ENCODE measurements at regions not wholly inside any gene's neighbourhood (a gene's known extent, or its start where the extent isn't known, plus 50 kb on each side); places are given as distances from the start of the nearest gene placed in this dataset.

- no peak overlapping the region for H3K9ac ChIP-seq (ENCODE audit: low read length)
- no peaks in the 10 kb centered on the region; the same call in 1 of the 2 replicates for H3K9me3 ChIP-seq (ENCODE audit: insufficient read depth, low read length)
- no peak overlapping the region for H3K4me3 ChIP-seq (ENCODE audit: low read length)
- H3K4me2 ChIP-seq (ENCODE audit: low read length), result no peak overlapping the region
- no peaks in the 10 kb centered on the region for H3K36me3 ChIP-seq (replicated peaks; ENCODE audit: low read depth, low read length)
- H4K20me1 ChIP-seq (ENCODE audit: insufficient read depth, low read length), result no peaks in the 10 kb centered on the region
- TF ChIP-seq EZH2phosphoT487 (IDR thresholded peaks at IDR 0.05; ENCODE audit: low read depth), result no peak
- TF ChIP-seq CTCF (IDR thresholded peaks at IDR 0.05; ENCODE audit: low read depth, low read length), result no peak
- H3K27me3 ChIP-seq (ENCODE audit: low read depth, low read length), result no peaks in the 10 kb centered on the region
- H3K4me1 ChIP-seq (ENCODE audit: low read length), result no peaks in the 10 kb centered on the region
- no peak overlapping the region for H3K27ac ChIP-seq (ENCODE audit: low read length)
- no peak overlapping the region for H2AFZ ChIP-seq (ENCODE audit: low read depth, low read length)
- no peaks in the 10 kb centered on the region for H3K79me2 ChIP-seq (ENCODE audit: low read length)
Measured at GRCh38 chr16:51713502-51713901, 562.4 kb upstream of the SALL1 start.

GRCh38 chr16:51710905-51711563 is 560.0 kb upstream of the SALL1 start:
- H3K4me3 ChIP-seq (ENCODE audit: low read length), result no peak overlapping the region
- no peak for TF ChIP-seq CTCF (IDR thresholded peaks at IDR 0.05; ENCODE audit: low read depth, low read length)
- no peak overlapping the region for H3K27ac ChIP-seq (ENCODE audit: low read length)
- no peaks in the 10 kb centered on the region for H3K4me1 ChIP-seq (ENCODE audit: low read length)
- H3K27me3 ChIP-seq (ENCODE audit: low read depth, low read length), result no peaks in the 10 kb centered on the region
- no peaks in the 10 kb centered on the region for H3K36me3 ChIP-seq (replicated peaks; ENCODE audit: low read depth, low read length)
- H3K9ac ChIP-seq (ENCODE audit: low read length), result no peak overlapping the region
- no peaks in the 10 kb centered on the region; the same call in 1 of the 2 replicates for H3K9me3 ChIP-seq (ENCODE audit: insufficient read depth, low read length)
- no peaks in the 10 kb centered on the region for H3K79me2 ChIP-seq (ENCODE audit: low read length)
- H4K20me1 ChIP-seq (ENCODE audit: insufficient read depth, low read length), result no peaks in the 10 kb centered on the region
- no peak overlapping the region for H3K4me2 ChIP-seq (ENCODE audit: low read length)
- no peak overlapping the region for H2AFZ ChIP-seq (ENCODE audit: low read depth, low read length)

GRCh38 chr16:51710186-51710585 is 559.1 kb upstream of the SALL1 start:
- no peaks in the 10 kb centered on the region for H4K20me1 ChIP-seq (ENCODE audit: insufficient read depth, low read length)
- no peak overlapping the region for H3K27ac ChIP-seq (ENCODE audit: low read length)
- H2AFZ ChIP-seq (ENCODE audit: low read depth, low read length), result no peak overlapping the region
- H3K9ac ChIP-seq (ENCODE audit: low read length), result no peak overlapping the region
- H3K4me1 ChIP-seq (ENCODE audit: low read length), result no peaks in the 10 kb centered on the region
- TF ChIP-seq EZH2phosphoT487 (IDR thresholded peaks at IDR 0.05; ENCODE audit: low read depth), result no peak
- no peak for TF ChIP-seq CTCF (IDR thresholded peaks at IDR 0.05; ENCODE audit: low read depth, low read length)
- no peaks in the 10 kb centered on the region for H3K36me3 ChIP-seq (replicated peaks; ENCODE audit: low read depth, low read length)
- no peaks in the 10 kb centered on the region; the same call in 1 of the 2 replicates for H3K9me3 ChIP-seq (ENCODE audit: insufficient read depth, low read length)
- H3K4me3 ChIP-seq (ENCODE audit: low read length), result no peak overlapping the region
- no peaks in the 10 kb centered on the region for H3K27me3 ChIP-seq (ENCODE audit: low read depth, low read length)
- no peak overlapping the region for H3K4me2 ChIP-seq (ENCODE audit: low read length)
- H3K79me2 ChIP-seq (ENCODE audit: low read length), result no peaks in the 10 kb centered on the region

- no peaks in the 10 kb centered on the region for H3K79me2 ChIP-seq (ENCODE audit: low read length)
- H3K27me3 ChIP-seq (ENCODE audit: low read depth, low read length), result no peaks in the 10 kb centered on the region
- H3K4me3 ChIP-seq (ENCODE audit: low read length), result no peak overlapping the region
- no peaks in the 10 kb centered on the region for H3K36me3 ChIP-seq (replicated peaks; ENCODE audit: low read depth, low read length)
- TF ChIP-seq CTCF (IDR thresholded peaks at IDR 0.05; ENCODE audit: low read depth, low read length) (no peak), EZH2phosphoT487 (IDR thresholded peaks at IDR 0.05; ENCODE audit: low read depth) (no peak)
- no peak overlapping the region for H3K9ac ChIP-seq (ENCODE audit: low read length)
- no peak overlapping the region for H3K27ac ChIP-seq (ENCODE audit: low read length)
- H3K9me3 ChIP-seq (ENCODE audit: insufficient read depth, low read length), result no peaks in the 10 kb centered on the region; the same call in 1 of the 2 replicates
- H4K20me1 ChIP-seq (ENCODE audit: insufficient read depth, low read length), result no peaks in the 10 kb centered on the region
- H2AFZ ChIP-seq (ENCODE audit: low read depth, low read length), result no peak overlapping the region
- no peak overlapping the region for H3K4me2 ChIP-seq (ENCODE audit: low read length)
- H3K4me1 ChIP-seq (ENCODE audit: low read length), result no peaks in the 10 kb centered on the region
Measured at GRCh38 chr16:51708861-51709260, 557.8 kb upstream of the SALL1 start.
